MCF 10A (cell line): ENCODE measurements at regions not wholly inside any gene's neighbourhood (a gene's known extent, or its start where the extent isn't known, plus 50 kb on each side); places are given as distances from the start of the nearest gene placed in this dataset.

Experiments used
- BruUV-seq: library from RNA; stranded (reverse); fragments of 400-500 nt; replicated peaks from 2 replicates; lab custom pipeline; 2021; lab: Mats Ljungman, UMichigan
- CTCF ChIA-PET: fragments of 300-600 bp; sonication (Branson Sonifier 250); formaldehyde crosslinking; extraction: SDS; loops from one replicate; lab custom pipeline; 2021; ENCODE audit warnings: antibody characterized with exemption, inconsistent platforms; lab: Yijun Ruan, JAX
- POLR2A ChIA-PET: fragments of 300-600, 350-650 bp; sonication (Branson Sonifier 250); formaldehyde crosslinking; extraction: SDS; loops from one replicate; lab custom pipeline; 2020; ENCODE audit warnings: antibody characterized with exemption, inconsistent platforms; lab: Yijun Ruan, JAX
- DNase-seq: peaks from one replicate; pipeline ENCODE4 v3.0.0-alpha.2; 2018; ENCODE audit not compliant: unreplicated experiment
- H3K27ac Mint-ChIP-seq: one replicate; pipeline ENCODE4 v1.8.0; 2022; ENCODE audit warnings: mild to moderate bottlenecking, low read depth, mixed read lengths; ENCODE audit not compliant: unreplicated experiment
- H3K27me3 Mint-ChIP-seq: one replicate; pipeline ENCODE4 v1.8.0; 2022; ENCODE audit warnings: mixed read lengths; ENCODE audit not compliant: insufficient read depth, unreplicated experiment
- H3K36me3 Mint-ChIP-seq: one replicate; pipeline ENCODE4 v1.8.0; 2022; ENCODE audit warnings: mild to moderate bottlenecking, moderate library complexity, mixed read lengths; ENCODE audit not compliant: insufficient read depth, unreplicated experiment
- H3K4me1 Mint-ChIP-seq: one replicate; pipeline ENCODE4 v1.8.0; 2022; ENCODE audit warnings: mixed read lengths; ENCODE audit not compliant: insufficient read depth, unreplicated experiment
- H3K4me3 Mint-ChIP-seq: one replicate; pipeline ENCODE4 v1.8.0; 2022; ENCODE audit warnings: mild to moderate bottlenecking, moderate library complexity, mixed read lengths; ENCODE audit not compliant: unreplicated experiment
- H3K9me3 Mint-ChIP-seq: one replicate; pipeline ENCODE4 v1.8.0; 2022; ENCODE audit warnings: mixed read lengths; ENCODE audit not compliant: unreplicated experiment
- intact Hi-C: fragments of 100-400 bp; cut with micrococcal nuclease; formaldehyde crosslinking; loops from 2 replicates; pipeline ENCODE4 v1.14.1; 2022
- TF ChIP-seq, protein P1 (sequence below): fragments of 200-600 bp; IDR thresholded peaks from one replicate; pipeline ENCODE4 v1.8.0; 2022; ENCODE audit warnings: antibody characterized with exemption, mild to moderate bottlenecking; ENCODE audit not compliant: unreplicated experiment

DNA sequence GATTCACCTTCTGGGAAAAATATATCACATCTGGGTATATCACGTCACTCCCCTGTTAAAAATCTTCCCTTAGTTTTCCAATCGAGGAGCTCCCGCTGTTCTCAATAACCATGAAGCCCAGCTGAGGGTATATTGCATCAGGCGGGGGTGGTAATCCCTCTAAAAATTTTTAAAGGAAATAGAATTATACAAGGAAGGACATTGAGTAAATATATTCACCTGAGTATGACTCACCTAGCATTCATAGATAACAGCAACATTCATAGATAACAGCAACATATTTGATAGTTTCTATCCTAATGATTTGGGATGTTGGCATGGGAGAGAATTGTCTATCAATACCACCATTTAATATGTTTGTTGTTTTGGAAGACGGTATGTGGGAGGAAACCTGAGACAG, 473.6 kb downstream of the RMST start:
- POLR2A ChIA-PET = no interaction called here
- CTCF ChIA-PET = interaction anchor here (0.7 kb wide), 1 partner anchor 958 kb away, joined by 3 read pairs; no protein-coding TSS in a partner anchor
- no peaks in the 10 kb centered on the region for H3K36me3 Mint-ChIP-seq
- no peaks in the 10 kb centered on the region for H3K27me3 Mint-ChIP-seq
- H3K27ac Mint-ChIP-seq = no peak overlapping the region
- DNase-seq = no peak
- intact Hi-C loops = no loop called here
- no TSS peak for BruUV-seq
- TF ChIP-seq, protein P1, sequence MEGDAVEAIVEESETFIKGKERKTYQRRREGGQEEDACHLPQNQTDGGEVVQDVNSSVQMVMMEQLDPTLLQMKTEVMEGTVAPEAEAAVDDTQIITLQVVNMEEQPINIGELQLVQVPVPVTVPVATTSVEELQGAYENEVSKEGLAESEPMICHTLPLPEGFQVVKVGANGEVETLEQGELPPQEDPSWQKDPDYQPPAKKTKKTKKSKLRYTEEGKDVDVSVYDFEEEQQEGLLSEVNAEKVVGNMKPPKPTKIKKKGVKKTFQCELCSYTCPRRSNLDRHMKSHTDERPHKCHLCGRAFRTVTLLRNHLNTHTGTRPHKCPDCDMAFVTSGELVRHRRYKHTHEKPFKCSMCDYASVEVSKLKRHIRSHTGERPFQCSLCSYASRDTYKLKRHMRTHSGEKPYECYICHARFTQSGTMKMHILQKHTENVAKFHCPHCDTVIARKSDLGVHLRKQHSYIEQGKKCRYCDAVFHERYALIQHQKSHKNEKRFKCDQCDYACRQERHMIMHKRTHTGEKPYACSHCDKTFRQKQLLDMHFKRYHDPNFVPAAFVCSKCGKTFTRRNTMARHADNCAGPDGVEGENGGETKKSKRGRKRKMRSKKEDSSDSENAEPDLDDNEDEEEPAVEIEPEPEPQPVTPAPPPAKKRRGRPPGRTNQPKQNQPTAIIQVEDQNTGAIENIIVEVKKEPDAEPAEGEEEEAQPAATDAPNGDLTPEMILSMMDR = no peak
- H3K4me3 Mint-ChIP-seq = no peak overlapping the region
- H3K4me1 Mint-ChIP-seq = peaks cover 21% of the 10 kb centered on the region
- H3K9me3 Mint-ChIP-seq = peaks cover 4% of the 10 kb centered on the region

DNA sequence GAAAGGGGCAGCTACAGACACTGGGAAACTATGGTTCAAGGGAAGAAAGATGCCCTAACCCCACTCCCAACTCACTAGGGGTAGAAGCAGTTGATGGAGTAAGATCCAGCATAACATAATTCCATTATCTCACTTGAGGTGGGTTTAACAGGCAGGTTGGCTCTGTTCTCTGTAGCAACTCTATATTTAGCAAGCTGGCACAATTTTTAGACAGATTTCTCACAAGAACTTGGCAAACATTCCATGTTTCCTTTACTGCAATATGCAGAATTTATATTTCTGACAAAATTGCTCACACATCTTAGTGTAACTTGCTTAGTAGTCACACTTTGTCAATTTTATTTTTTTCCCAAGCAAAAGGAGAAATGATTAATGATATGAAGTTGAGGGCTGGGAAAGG, 475.4 kb downstream of the RMST start:
- Mint-ChIP-seq H3K4me3 (no peak overlapping the region), H3K27ac (no peak overlapping the region), H3K9me3 (peaks cover 15% of the 10 kb centered on the region), H3K36me3 (no peaks in the 10 kb centered on the region), H3K27me3 (no peaks in the 10 kb centered on the region), H3K4me1 (peaks cover 25% of the 10 kb centered on the region)
- TF ChIP-seq, protein P1 = no peak
- intact Hi-C loops = no loop called here
- ChIA-PET POLR2A (no interaction called here), CTCF (no interaction called here)
- no TSS peak for BruUV-seq
- DNase-seq = no peak

GRCh38 chr12:97939156-97939555, 476.6 kb downstream of the RMST start:
- intact Hi-C loops = no loop called here
- no peak for DNase-seq
- H3K36me3 Mint-ChIP-seq = no peaks in the 10 kb centered on the region

GRCh38 chr12:97940105-97940504, 477.5 kb downstream of the RMST start:
- TF ChIP-seq, protein P1 = no peak
- ChIA-PET CTCF (no interaction called here), POLR2A (no interaction called here)
- DNase-seq = no peak
- Mint-ChIP-seq H3K36me3 (no peaks in the 10 kb centered on the region), H3K9me3 (peaks cover 15% of the 10 kb centered on the region), H3K27ac (no peak overlapping the region), H3K4me3 (no peak overlapping the region), H3K4me1 (peaks cover 35% of the 10 kb centered on the region), H3K27me3 (no peaks in the 10 kb centered on the region)
- BruUV-seq = no TSS peak
- intact Hi-C loops = no loop called here

More at GRCh38 chr12:97939156-97939555, 476.6 kb downstream of the RMST start:
- CTCF ChIA-PET = no interaction called here
- H3K9me3 Mint-ChIP-seq = peaks cover 15% of the 10 kb centered on the region
- no peaks in the 10 kb centered on the region for H3K27me3 Mint-ChIP-seq
- no peak overlapping the region for H3K27ac Mint-ChIP-seq
- no peak overlapping the region for H3K4me3 Mint-ChIP-seq
- TF ChIP-seq, protein P1 = no peak
- POLR2A ChIA-PET = no interaction called here
- peaks cover 27% of the 10 kb centered on the region for H3K4me1 Mint-ChIP-seq
- no TSS peak for BruUV-seq
